Transverse colon (tissue), 4 donors: ENCODE measurements at regions not wholly inside any gene's neighbourhood (a gene's known extent, or its start where the extent isn't known, plus 50 kb on each side); places are given as distances from the start of the nearest gene placed in this dataset.

Experiments
- CTCF ChIP-seq, 5 experiments: fragments of 200-600 bp in 3 of 5; fragments of 450-650 bp in 2 of 5; sonication (generic) in 3 of 5; IDR thresholded peaks; 1 replicate in 2 of 5; 2 replicates in 3 of 5; pipeline ENCODE4 v1.5.1; 2016 to 2017; ENCODE audit warnings: antibody characterized with exemption in 5 of 5, inconsistent platforms in 3 of 5, mild to moderate bottlenecking in 2 of 5, moderate library complexity in 1 of 5
- EP300 ChIP-seq: sonication (generic); formaldehyde crosslinking; IDR thresholded peaks from one replicate; pipeline ENCODE4 v1.6.1; 2017; ENCODE audit warnings: antibody characterized with exemption, low read depth
- POLR2A ChIP-seq: fragments of 450-650 bp; IDR thresholded peaks from one replicate; pipeline ENCODE4 v1.6.1; 2016; ENCODE audit warnings: antibody characterized with exemption, mild to moderate bottlenecking, moderate library complexity
- POLR2AphosphoS5 ChIP-seq, 3 donors: sonication (generic); formaldehyde crosslinking; IDR thresholded peaks; one replicate each; pipeline ENCODE4 v1.6.1; 2016; ENCODE audit warnings: antibody characterized with exemption in 3 of 3

- TF ChIP-seq CTCF (IDR thresholded peaks at IDR 0.05), result no peak
- no peak for TF ChIP-seq POLR2A
- no peak for TF ChIP-seq POLR2AphosphoS5 (IDR thresholded peaks at IDR 0.05)
- TF ChIP-seq EP300, result no peak
These were observed 1082.5 kb upstream of the GYPC start for GRCh38 chr2:125573432-125573831.
